GM23248 (cell line): ENCODE measurements at regions not wholly inside any gene's neighbourhood (a gene's known extent, or its start where the extent isn't known, plus 50 kb on each side); places are given as distances from the start of the nearest gene placed in this dataset.

ENCODE experiments used
- DNase-seq: peaks from one replicate; pipeline ENCODE4 v3.0.0-alpha.2; 2015
- H2AFZ ChIP-seq: fragments of 200-600 bp; sonication (generic); 2 replicates; pipeline ENCODE4 v1.6.1; 2016; ENCODE audit warnings: antibody characterized with exemption
- H3F3A ChIP-seq: fragments of 200-600 bp; sonication (generic); 2 replicates; pipeline ENCODE4 v1.6.1; 2016; ENCODE audit warnings: mild to moderate bottlenecking, antibody characterized with exemption, mixed run types; ENCODE audit not compliant: insufficient read depth
- H3K27ac ChIP-seq: fragments of 200-600 bp; sonication (generic); 2 replicates; pipeline ENCODE4 v1.5.1; 2016; ENCODE audit warnings: mild to moderate bottlenecking
- H3K27me3 ChIP-seq: fragments of 200-600 bp; sonication (generic); replicated peaks from 2 replicates; pipeline ENCODE4 v1.6.1; 2016; ENCODE audit warnings: mild to moderate bottlenecking; ENCODE audit not compliant: insufficient read depth
- H3K36me3 ChIP-seq: fragments of 200-600 bp; sonication (generic); 2 replicates; pipeline ENCODE4 v1.6.1; 2016; ENCODE audit warnings: low read depth, mild to moderate bottlenecking
- H3K4me1 ChIP-seq: fragments of 200-600 bp; sonication (generic); 2 replicates; pipeline ENCODE4 v1.6.1; 2016; ENCODE audit warnings: mild to moderate bottlenecking; ENCODE audit not compliant: insufficient read depth
- H3K4me2 ChIP-seq: fragments of 200-600 bp; sonication (generic); one replicate; pipeline ENCODE4 v1.6.1; 2016; ENCODE audit warnings: mild to moderate bottlenecking; ENCODE audit not compliant: unreplicated experiment
- H3K4me3 ChIP-seq: fragments of 200-600 bp; sonication (generic); 2 replicates; pipeline ENCODE4 v1.5.1; 2016; ENCODE audit warnings: mild to moderate bottlenecking
- H3K79me2 ChIP-seq: fragments of 200-600 bp; sonication (generic); 2 replicates; pipeline ENCODE4 v1.6.1; 2016; ENCODE audit warnings: mild to moderate bottlenecking; ENCODE audit not compliant: insufficient read depth
- H3K9ac ChIP-seq: fragments of 200-600 bp; sonication (generic); 2 replicates; pipeline ENCODE4 v1.6.1; 2016; ENCODE audit warnings: mild to moderate bottlenecking
- H3K9me2 ChIP-seq: fragments of 200-600 bp; sonication (generic); 2 replicates; pipeline ENCODE4 v1.6.1; 2016; ENCODE audit warnings: mixed run types, mild to moderate bottlenecking, moderate library complexity; ENCODE audit not compliant: insufficient read depth
- H3K9me3 ChIP-seq: fragments of 200-600 bp; sonication (generic); one replicate; pipeline ENCODE4 v1.6.1; 2017; ENCODE audit warnings: low read depth
- H4K20me1 ChIP-seq: fragments of 200-600 bp; sonication (generic); 2 replicates; pipeline ENCODE4 v1.6.0; 2016; ENCODE audit not compliant: insufficient read depth
- EZH2 ChIP-seq: fragments of 200-600 bp; sonication (generic); IDR thresholded peaks from 2 replicates; pipeline ENCODE4 v1.6.1; 2018; ENCODE audit warnings: antibody characterized with exemption, mild to moderate bottlenecking; ENCODE audit not compliant: insufficient read depth, poor library complexity, severe bottlenecking
- EZH2phosphoT487 ChIP-seq: fragments of 200-600 bp; sonication (generic); IDR thresholded peaks from 2 replicates; pipeline ENCODE4 v1.6.1; 2018; ENCODE audit warnings: antibody characterized with exemption, moderate library complexity, mild to moderate bottlenecking, low read depth; ENCODE audit not compliant: insufficient read depth
- WGBS, 2 experiments: methylation state at CpG; one replicate each; pipeline ENCODE4 v1.1.6; 2015 to 2017; ENCODE audit warnings: low lambda C conversion rate in 2 of 2, low coverage in 1 of 2; ENCODE audit errors: missing lambda C conversion rate in 2 of 2; 5-methylcytosine and 5-hydroxymethylcytosine counted together
- in situ Hi-C: fragments of 300-500 bp; cut with MboI; formaldehyde crosslinking; loops from 2 replicates; pipeline ENCODE4 v1.15.0; 2020

- in situ Hi-C loops, result no loop called here
- no peak overlapping the region for H3K27ac ChIP-seq
- DNase-seq, result no peak
- H3K4me3 ChIP-seq, result no peak overlapping the region
- no peaks in the 10 kb centered on the region for H3K9me2 ChIP-seq
- H3K79me2 ChIP-seq, result no peaks in the 10 kb centered on the region
- no peak overlapping the region for H3K4me2 ChIP-seq
- no peaks in the 10 kb centered on the region for H3K36me3 ChIP-seq
- H3K4me1 ChIP-seq, result peaks cover 21% of the 10 kb centered on the region
- peaks cover 20% of the 10 kb centered on the region for H3F3A ChIP-seq
- TF ChIP-seq EZH2 (no peak), EZH2phosphoT487 (no peak)
- no peaks in the 10 kb centered on the region for H4K20me1 ChIP-seq
- no peak overlapping the region for H3K9ac ChIP-seq
- no peaks in the 10 kb centered on the region for H3K9me3 ChIP-seq
- H3K27me3 ChIP-seq, result no peaks in the 10 kb centered on the region
- H2AFZ ChIP-seq, result no peak overlapping the region
These were observed 480.3 kb upstream of the TNP1 start for GRCh38 chr2:217340176-217340575.

GRCh38 chr2:217339753-217340152 is 479.9 kb upstream of the TNP1 start:
- Histone ChIP-seq H3K36me3 (no peaks in the 10 kb centered on the region), H3K79me2 (no peaks in the 10 kb centered on the region), H3F3A (peaks cover 20% of the 10 kb centered on the region), H3K27me3 (no peaks in the 10 kb centered on the region), H3K27ac (no peak overlapping the region), H3K4me1 (peaks cover 21% of the 10 kb centered on the region), H4K20me1 (no peaks in the 10 kb centered on the region), H3K9me3 (no peaks in the 10 kb centered on the region), H2AFZ (no peak overlapping the region; the same call in 1 of the 2 replicates), H3K4me2 (no peak overlapping the region), H3K9me2 (no peaks in the 10 kb centered on the region), H3K4me3 (no peak overlapping the region), H3K9ac (no peak overlapping the region)
- in situ Hi-C loops, result no loop called here
- 98% methylated on average over 5 of the region's 5 CpGs for WGBS, 2 experiments
- no peak for TF ChIP-seq EZH2
- no peak for TF ChIP-seq EZH2phosphoT487
- DNase-seq, result no peak

- H3K36me3 ChIP-seq, result no peaks in the 10 kb centered on the region
- H4K20me1 ChIP-seq, result no peaks in the 10 kb centered on the region
- no peak overlapping the region for H2AFZ ChIP-seq
- TF ChIP-seq EZH2phosphoT487, result no peak
- no peak for TF ChIP-seq EZH2
- peaks cover 21% of the 10 kb centered on the region for H3K4me1 ChIP-seq
- peaks cover 20% of the 10 kb centered on the region for H3F3A ChIP-seq
- H3K9ac ChIP-seq, result no peak overlapping the region
- DNase-seq, result peak; percentile 92
- no peaks in the 10 kb centered on the region for H3K9me3 ChIP-seq
- peak overlapping the region; percentile 9; the same call in 1 of the 2 replicates for H3K4me3 ChIP-seq
- peak overlapping the region; percentile 59 for H3K4me2 ChIP-seq
- H3K79me2 ChIP-seq, result no peaks in the 10 kb centered on the region
- 25 to 26% methylated on average over 4 of the region's 4 CpGs for WGBS, 2 experiments
- in situ Hi-C loops, result no loop called here
- H3K27me3 ChIP-seq, result no peaks in the 10 kb centered on the region
- no peaks in the 10 kb centered on the region for H3K9me2 ChIP-seq
- H3K27ac ChIP-seq, result peak overlapping the region; percentile 37
These were observed 478.5 kb upstream of the TNP1 start for GRCh38 chr2:217338306-217338916.

- no peaks in the 10 kb centered on the region for H3K9me2 ChIP-seq
- H3K9ac ChIP-seq, result no peak overlapping the region
- no peaks in the 10 kb centered on the region for H3K9me3 ChIP-seq
- peak overlapping the region; percentile 37 for H3K27ac ChIP-seq
- no peak overlapping the region for H2AFZ ChIP-seq
- H3K27me3 ChIP-seq, result no peaks in the 10 kb centered on the region
- H4K20me1 ChIP-seq, result no peaks in the 10 kb centered on the region
- in situ Hi-C loops, result no loop called here
- no peak for DNase-seq
- TF ChIP-seq EZH2phosphoT487 (no peak), EZH2 (no peak)
- no peaks in the 10 kb centered on the region for H3K36me3 ChIP-seq
- peak overlapping the region; percentile 59 for H3K4me2 ChIP-seq
- WGBS, 2 experiments, result 98% methylated on average over 3 of the region's 3 CpGs
- H3K79me2 ChIP-seq, result no peaks in the 10 kb centered on the region
- peaks cover 21% of the 10 kb centered on the region for H3K4me1 ChIP-seq
- H3K4me3 ChIP-seq, result no peak overlapping the region
- H3F3A ChIP-seq, result peaks cover 20% of the 10 kb centered on the region
These were observed 477.9 kb upstream of the TNP1 start for GRCh38 chr2:217337771-217338170.

- Histone ChIP-seq H3K4me3 (no peak overlapping the region), H3K9me2 (no peaks in the 10 kb centered on the region), H4K20me1 (no peaks in the 10 kb centered on the region), H3K36me3 (no peaks in the 10 kb centered on the region), H3K9me3 (no peaks in the 10 kb centered on the region), H3K79me2 (no peaks in the 10 kb centered on the region), H3K4me2 (no peak overlapping the region), H3F3A (peaks cover 24% of the 10 kb centered on the region), H2AFZ (no peak overlapping the region), H3K9ac (no peak overlapping the region), H3K27me3 (no peaks in the 10 kb centered on the region), H3K27ac (no peak overlapping the region), H3K4me1 (peaks cover 29% of the 10 kb centered on the region)
- in situ Hi-C loops, result no loop called here
- whole genome bisulfite sequencing, 2 experiments, result 94 to 99% methylated on average over 4 of the region's 4 CpGs
- no peak for DNase-seq
- TF ChIP-seq EZH2 (no peak), EZH2phosphoT487 (no peak)
These were observed 476.8 kb upstream of the TNP1 start for GRCh38 chr2:217336694-217337093.
